Stimulated activated CD8-positive, alpha-beta memory T cell treated with anti-CD3 and anti-CD28 coated beads, Interleukin-7, amount 100 ng/mL, for 24 hours (primary cell): ENCODE measurements at regions not wholly inside any gene's neighbourhood (a gene's known extent, or its start where the extent isn't known, plus 50 kb on each side); places are given as distances from the start of the nearest gene placed in this dataset.

Experiments
- DNase-seq: peaks from one replicate; pipeline ENCODE4 v3.0.0-alpha.2; 2020; ENCODE audit warnings: low read depth

GRCh38 chr6:9403736-9404135, 968.4 kb upstream of the SLC35B3 start:
- no peak for DNase-seq

GRCh38 chr6:9401960-9402359, 966.6 kb upstream of the SLC35B3 start:
- DNase-seq = no peak

- no peak for DNase-seq
These were observed 964.6 kb upstream of the SLC35B3 start for GRCh38 chr6:9399916-9400315.

- no peak for DNase-seq
These were observed 963.5 kb upstream of the SLC35B3 start for GRCh38 chr6:9398767-9399373.

- DNase-seq = no peak
These were observed 962.9 kb upstream of the SLC35B3 start for GRCh38 chr6:9398071-9398766.

- DNase-seq = no peak
These were observed 953.3 kb upstream of the SLC35B3 start for GRCh38 chr6:9388596-9388995.

GRCh38 chr6:9380568-9380967, 945.2 kb upstream of the SLC35B3 start:
- no peak for DNase-seq

- DNase-seq = no peak
These were observed 938.0 kb upstream of the SLC35B3 start for GRCh38 chr6:9373308-9373707.

GRCh38 chr6:9370480-9370879, 935.1 kb upstream of the SLC35B3 start:
- DNase-seq = no peak

GRCh38 chr6:9365378-9365777, 930.0 kb upstream of the SLC35B3 start:
- no peak for DNase-seq

- no peak for DNase-seq
These were observed 926.4 kb upstream of the SLC35B3 start for GRCh38 chr6:9361749-9362148.

GRCh38 chr6:9360881-9361280, 925.5 kb upstream of the SLC35B3 start:
- DNase-seq = no peak

- DNase-seq = no peak
These were observed 912.3 kb upstream of the SLC35B3 start for GRCh38 chr6:9347608-9348007.

GRCh38 chr6:9346923-9347322, 911.6 kb upstream of the SLC35B3 start:
- no peak for DNase-seq

- DNase-seq = no peak
These were observed 900.1 kb upstream of the SLC35B3 start for GRCh38 chr6:9335431-9335830.

GRCh38 chr6:9334979-9335378, 899.6 kb upstream of the SLC35B3 start:
- no peak for DNase-seq

- DNase-seq = no peak
These were observed 897.0 kb upstream of the SLC35B3 start for GRCh38 chr6:9332241-9332780.

GRCh38 chr6:9316831-9317230, 881.5 kb upstream of the SLC35B3 start:
- no peak for DNase-seq

- DNase-seq = no peak
These were observed 880.8 kb upstream of the SLC35B3 start for GRCh38 chr6:9315966-9316650.

GRCh38 chr6:9308284-9308683, 872.9 kb upstream of the SLC35B3 start:
- DNase-seq = no peak

GRCh38 chr6:9307786-9308185, 872.4 kb upstream of the SLC35B3 start:
- no peak for DNase-seq

GRCh38 chr6:9307187-9307586, 871.8 kb upstream of the SLC35B3 start:
- DNase-seq = no peak

- no peak for DNase-seq
These were observed 860.3 kb upstream of the SLC35B3 start for GRCh38 chr6:9295644-9296043.
